Activated CD4-positive, alpha-beta T cell treated with anti-CD3 and anti-CD28 coated beads, Interleukin-2, amount 10 ng/mL, durations not matched to agents 24 days and 14 days (primary cell): ENCODE measurements at regions not wholly inside any gene's neighbourhood (a gene's known extent, or its start where the extent isn't known, plus 50 kb on each side); places are given as distances from the start of the nearest gene placed in this dataset.
"Not testable (repeated sequence)": the region's sequence is repeated elsewhere in the genome, so short reads cannot be mapped to it uniquely, and the experiment has no call there.

Experiments used
- DNase-seq: peaks from one replicate; pipeline ENCODE4 v3.0.0; 2022
- H3K27ac Mint-ChIP-seq: one replicate; pipeline ENCODE4 v1.8.0; 2022; ENCODE audit warnings: mild to moderate bottlenecking, mixed read lengths
- H3K27me3 Mint-ChIP-seq: one replicate; pipeline ENCODE4 v1.8.0; 2022; ENCODE audit warnings: mixed read lengths
- H3K36me3 Mint-ChIP-seq: one replicate; pipeline ENCODE4 v1.8.0; 2022; ENCODE audit warnings: low read depth, mild to moderate bottlenecking, mixed read lengths
- H3K4me1 Mint-ChIP-seq: one replicate; pipeline ENCODE4 v1.8.0; 2021; ENCODE audit warnings: mixed read lengths
- H3K4me3 Mint-ChIP-seq: one replicate; pipeline ENCODE4 v1.8.0; 2022; ENCODE audit warnings: mild to moderate bottlenecking, moderate library complexity, mixed read lengths
- H3K9me3 Mint-ChIP-seq: one replicate; pipeline ENCODE4 v1.8.0; 2021; ENCODE audit warnings: mixed read lengths
- intact Hi-C: fragments of 100-400 bp; cut with micrococcal nuclease; formaldehyde crosslinking; loops from one replicate; pipeline ENCODE4 v1.15.1; 2023

DNA sequence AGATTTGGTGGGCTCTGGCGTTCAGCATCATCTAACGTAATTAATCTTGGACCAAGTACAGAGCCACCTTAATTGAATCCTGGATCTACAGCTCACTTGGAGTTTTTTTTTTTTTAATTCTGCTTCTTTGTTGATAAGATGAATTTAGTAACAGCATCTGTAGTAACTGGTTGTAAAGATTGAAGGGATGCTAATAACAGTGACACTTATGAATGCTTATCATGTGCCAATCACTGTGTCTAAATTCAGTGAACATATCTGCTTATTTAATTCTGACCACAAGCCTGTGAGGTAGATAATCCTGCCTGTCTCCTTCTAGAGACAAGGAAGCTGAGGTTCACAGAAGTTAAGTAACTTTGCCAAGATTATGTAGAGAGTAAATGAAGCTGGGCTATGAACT, 408.0 kb downstream of the RWDD3 start:
- Mint-ChIP-seq H3K9me3 (peaks cover 13% of the 10 kb centered on the region), H3K27ac (no peak overlapping the region), H3K4me3 (no peak overlapping the region), H3K4me1 (no peaks in the 10 kb centered on the region), H3K27me3 (no peaks in the 10 kb centered on the region), H3K36me3 (no peaks in the 10 kb centered on the region)
- no peak for DNase-seq
- intact Hi-C loops: no loop called here

DNA sequence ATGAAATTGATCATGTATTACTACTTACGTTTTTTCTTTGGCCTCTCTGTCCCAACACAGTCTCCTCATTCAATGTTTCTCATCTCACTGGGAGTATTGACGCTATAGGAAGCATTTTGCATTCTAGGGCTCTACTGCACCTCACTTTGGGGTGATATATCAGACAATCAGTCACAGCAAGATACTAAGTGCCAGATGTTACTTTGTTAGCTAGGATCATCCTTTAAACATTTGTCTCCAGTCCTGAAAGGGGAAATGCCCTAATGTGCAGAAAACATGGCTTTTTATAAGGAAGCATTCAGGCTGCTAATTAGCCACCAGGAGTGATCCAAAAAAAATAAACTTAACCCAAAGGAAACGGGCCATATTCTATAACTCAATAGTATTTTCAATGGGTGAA, 409.1 kb downstream of the RWDD3 start:
- Mint-ChIP-seq H3K4me3 (no peak overlapping the region), H3K9me3 (peaks cover 13% of the 10 kb centered on the region), H3K27me3 (no peaks in the 10 kb centered on the region), H3K27ac (no peak overlapping the region), H3K4me1 (no peaks in the 10 kb centered on the region), H3K36me3 (no peaks in the 10 kb centered on the region)
- intact Hi-C loops: no loop called here
- no peak for DNase-seq

DNA sequence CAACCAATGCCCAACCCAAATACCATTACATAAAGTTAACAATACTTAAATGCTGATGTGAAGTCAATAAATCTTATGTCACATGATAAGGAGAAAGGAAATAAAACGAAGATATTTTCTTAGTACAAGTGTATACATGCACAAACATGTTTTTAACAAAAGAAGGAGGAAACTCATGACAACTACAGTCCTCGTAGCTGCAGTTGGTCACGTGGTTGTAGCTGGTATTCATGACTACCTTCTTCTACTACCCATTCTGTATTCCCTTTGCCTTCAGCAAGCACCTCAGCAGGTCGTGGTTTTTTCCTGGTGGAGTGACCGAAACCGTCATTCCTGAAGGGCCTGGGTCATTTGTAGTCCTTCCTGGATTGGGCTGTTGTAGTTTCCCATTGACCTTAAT, 411.1 kb downstream of the RWDD3 start:
- not testable (repeated sequence) for H3K27me3 Mint-ChIP-seq

DNA sequence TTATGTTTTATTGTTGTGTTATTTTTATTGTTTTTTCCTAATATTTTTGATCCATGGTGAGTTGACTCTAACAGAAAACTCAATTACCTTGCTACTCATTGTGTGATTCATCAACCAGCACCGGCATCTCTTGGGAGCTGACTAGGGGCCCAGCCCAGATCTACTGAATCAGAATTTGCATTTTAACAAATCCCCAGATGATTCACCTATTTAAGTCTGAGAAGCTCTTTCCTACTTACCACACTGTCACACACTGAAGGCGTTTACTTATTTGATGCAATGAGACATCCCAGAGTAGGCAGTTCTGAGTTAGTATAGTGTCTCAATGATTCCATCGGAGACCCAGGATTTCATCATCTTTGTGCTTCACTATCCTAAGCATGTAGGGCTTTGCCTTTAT, 416.6 kb downstream of the RWDD3 start:
- intact Hi-C loops: no loop called here
- Mint-ChIP-seq H3K36me3 (no peaks in the 10 kb centered on the region), H3K27ac (no peak overlapping the region), H3K4me3 (no peak overlapping the region), H3K27me3 (no peaks in the 10 kb centered on the region), H3K4me1 (no peaks in the 10 kb centered on the region), H3K9me3 (peaks cover under 1% of the 10 kb centered on the region)
- no peak for DNase-seq

More for the DNA sequence above, 411.1 kb downstream of the RWDD3 start:
- H3K27ac Mint-ChIP-seq, H3K4me1 Mint-ChIP-seq, H3K4me3 Mint-ChIP-seq, DNase-seq, intact Hi-C loops, H3K36me3 Mint-ChIP-seq: not testable (repeated sequence)
- H3K9me3 Mint-ChIP-seq: peaks cover 13% of the 10 kb centered on the region

- no peak for DNase-seq
- intact Hi-C loops: no loop called here
- Mint-ChIP-seq H3K4me3 (no peak overlapping the region), H3K36me3 (no peaks in the 10 kb centered on the region), H3K4me1 (no peaks in the 10 kb centered on the region), H3K27ac (no peak overlapping the region), H3K9me3 (no peaks in the 10 kb centered on the region), H3K27me3 (no peaks in the 10 kb centered on the region)
These were observed 418.5 kb downstream of the RWDD3 start for GRCh38 chr1:95652423-95652965.

DNA sequence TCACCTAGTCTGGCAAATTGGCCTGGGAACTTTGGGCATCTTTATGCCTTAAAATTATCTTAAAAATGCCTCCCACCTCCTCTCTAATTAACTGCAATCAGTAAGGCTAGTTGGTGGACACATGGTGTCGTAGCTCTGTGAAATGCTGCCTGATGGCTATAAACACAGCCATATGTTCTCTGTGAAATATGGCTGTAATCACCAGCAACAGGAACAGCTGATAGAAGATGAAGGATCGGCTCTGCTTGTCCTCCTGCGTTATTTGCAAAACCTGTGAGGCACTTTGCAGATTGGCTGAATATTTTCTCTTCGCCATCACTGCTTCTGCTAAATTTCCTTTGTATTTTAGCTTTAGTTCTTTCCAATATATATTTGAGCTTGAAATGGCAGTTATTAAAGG, 419.6 kb downstream of the RWDD3 start:
- no peak overlapping the region for H3K27ac Mint-ChIP-seq
- H3K27me3 Mint-ChIP-seq: no peaks in the 10 kb centered on the region
- H3K4me1 Mint-ChIP-seq: no peaks in the 10 kb centered on the region
- no peaks in the 10 kb centered on the region for H3K36me3 Mint-ChIP-seq
- DNase-seq: no peak
- intact Hi-C loops: no loop called here
- H3K4me3 Mint-ChIP-seq: no peak overlapping the region
- no peaks in the 10 kb centered on the region for H3K9me3 Mint-ChIP-seq

GRCh38 chr1:95655321-95656020, 421.5 kb downstream of the RWDD3 start:
- peaks cover under 1% of the 10 kb centered on the region for H3K9me3 Mint-ChIP-seq
- intact Hi-C loops: no loop called here
- no peaks in the 10 kb centered on the region for H3K4me1 Mint-ChIP-seq
- H3K36me3 Mint-ChIP-seq: no peaks in the 10 kb centered on the region
- no peaks in the 10 kb centered on the region for H3K27me3 Mint-ChIP-seq
- H3K4me3 Mint-ChIP-seq: no peak overlapping the region
- no peak for DNase-seq
- H3K27ac Mint-ChIP-seq: no peak overlapping the region

GRCh38 chr1:95657248-95657647, 423.2 kb downstream of the RWDD3 start:
- peaks cover 3% of the 10 kb centered on the region for H3K9me3 Mint-ChIP-seq
- no peaks in the 10 kb centered on the region for H3K27me3 Mint-ChIP-seq
- DNase-seq: no peak
- H3K4me3 Mint-ChIP-seq: no peak overlapping the region
- H3K4me1 Mint-ChIP-seq: no peaks in the 10 kb centered on the region
- H3K36me3 Mint-ChIP-seq: no peaks in the 10 kb centered on the region
- no peak overlapping the region for H3K27ac Mint-ChIP-seq
- intact Hi-C loops: no loop called here

DNA sequence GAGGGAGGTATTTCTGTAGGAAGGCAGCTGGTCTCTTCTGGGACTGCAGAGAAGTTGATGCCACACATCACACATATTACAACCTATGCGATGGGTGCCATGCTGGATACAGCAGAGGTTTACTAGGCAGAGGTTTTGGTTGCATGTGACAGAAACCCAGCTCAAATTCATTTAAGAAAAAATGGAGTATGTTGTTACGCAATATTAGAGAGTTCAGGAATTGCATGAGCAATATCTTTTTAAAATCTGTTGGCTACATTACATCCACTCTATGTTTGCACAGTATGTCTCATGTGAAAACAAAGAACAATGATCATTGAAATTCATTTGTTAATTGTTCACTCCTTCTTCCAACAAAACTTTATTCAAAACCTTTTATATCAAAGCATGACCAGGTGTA, 425.2 kb downstream of the RWDD3 start:
- Mint-ChIP-seq H3K4me1 (no peaks in the 10 kb centered on the region), H3K27ac (no peak overlapping the region), H3K9me3 (peaks cover 3% of the 10 kb centered on the region), H3K27me3 (no peaks in the 10 kb centered on the region), H3K4me3 (no peak overlapping the region), H3K36me3 (no peaks in the 10 kb centered on the region)
- DNase-seq: no peak
- intact Hi-C loops: no loop called here

DNA sequence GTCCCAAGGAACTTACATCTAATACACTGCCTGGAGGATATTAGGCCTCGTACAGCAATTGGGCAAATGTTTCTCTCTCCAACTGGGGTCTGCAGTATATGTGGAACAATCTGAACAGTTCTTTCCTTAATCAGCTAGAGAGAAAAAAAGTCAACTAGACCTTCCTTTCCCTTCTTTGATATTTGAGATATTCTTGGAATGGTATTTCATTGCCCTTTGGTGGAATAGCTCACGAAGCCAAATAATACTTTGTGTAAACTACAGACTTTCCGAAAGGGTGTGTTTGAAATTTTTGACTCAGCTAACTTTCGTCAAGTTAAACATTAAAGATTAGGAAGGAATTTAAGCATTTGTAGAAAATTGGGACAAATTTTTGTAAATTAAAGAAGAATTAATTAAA, 425.6 kb downstream of the RWDD3 start:
- H3K36me3 Mint-ChIP-seq: no peaks in the 10 kb centered on the region
- no peaks in the 10 kb centered on the region for H3K4me1 Mint-ChIP-seq
- H3K4me3 Mint-ChIP-seq: no peak overlapping the region
- H3K9me3 Mint-ChIP-seq: peaks cover 3% of the 10 kb centered on the region
- H3K27ac Mint-ChIP-seq: no peak overlapping the region
- intact Hi-C loops: no loop called here
- no peaks in the 10 kb centered on the region for H3K27me3 Mint-ChIP-seq
- DNase-seq: no peak

DNA sequence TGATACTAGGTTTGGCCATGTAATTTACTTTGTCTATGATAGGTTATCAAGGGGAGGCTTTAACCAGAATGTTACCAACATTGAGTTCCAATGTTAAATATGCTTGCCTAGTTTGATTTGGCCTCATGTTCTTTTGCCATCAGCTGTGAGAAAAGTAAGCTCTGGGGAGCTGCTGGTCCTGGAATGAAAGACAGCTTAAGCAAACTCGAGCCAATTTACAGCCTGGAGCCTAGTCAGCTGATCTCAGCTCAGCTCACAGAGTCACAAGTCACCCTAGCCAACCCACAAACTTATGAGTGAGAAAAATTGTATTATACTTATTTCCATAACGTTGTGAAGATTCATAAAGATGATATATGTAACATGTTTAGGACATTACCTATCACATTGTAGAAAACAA, 426.7 kb downstream of the RWDD3 start:
- no peak for DNase-seq
- Mint-ChIP-seq H3K9me3 (peaks cover 3% of the 10 kb centered on the region), H3K27me3 (no peaks in the 10 kb centered on the region), H3K27ac (no peak overlapping the region), H3K4me1 (no peaks in the 10 kb centered on the region), H3K36me3 (no peaks in the 10 kb centered on the region), H3K4me3 (no peak overlapping the region)
- intact Hi-C loops: no loop called here

- H3K4me1 Mint-ChIP-seq, H3K27ac Mint-ChIP-seq, DNase-seq, H3K4me3 Mint-ChIP-seq, H3K36me3 Mint-ChIP-seq, H3K27me3 Mint-ChIP-seq, intact Hi-C loops, H3K9me3 Mint-ChIP-seq: not testable (repeated sequence)
These were observed 429.5 kb downstream of the RWDD3 start for GRCh38 chr1:95663530-95663929.

DNA sequence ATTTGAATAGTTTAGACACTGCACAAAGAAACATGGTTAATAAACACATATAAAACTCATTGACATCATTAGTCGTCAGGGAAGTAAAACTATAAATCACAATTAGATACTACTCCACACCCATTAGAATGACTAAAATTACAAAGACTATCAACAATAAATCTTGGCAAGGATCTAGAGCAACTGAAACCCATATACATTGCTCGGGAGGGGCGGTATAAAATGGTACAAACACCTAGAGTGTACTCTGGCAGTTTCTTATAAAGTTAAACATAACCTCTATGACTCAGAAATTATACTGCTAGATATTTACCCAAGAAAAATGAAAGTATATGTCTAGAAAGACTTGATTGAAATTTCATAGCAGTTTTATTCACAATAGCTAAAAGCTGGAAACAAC, 434.2 kb downstream of the RWDD3 start:
- DNase-seq: no peak
- Mint-ChIP-seq H3K36me3 (no peaks in the 10 kb centered on the region), H3K27ac (no peak overlapping the region), H3K4me3 (no peak overlapping the region), H3K9me3 (no peaks in the 10 kb centered on the region), H3K27me3 (no peaks in the 10 kb centered on the region), H3K4me1 (no peaks in the 10 kb centered on the region)
- intact Hi-C loops: no loop called here

DNA sequence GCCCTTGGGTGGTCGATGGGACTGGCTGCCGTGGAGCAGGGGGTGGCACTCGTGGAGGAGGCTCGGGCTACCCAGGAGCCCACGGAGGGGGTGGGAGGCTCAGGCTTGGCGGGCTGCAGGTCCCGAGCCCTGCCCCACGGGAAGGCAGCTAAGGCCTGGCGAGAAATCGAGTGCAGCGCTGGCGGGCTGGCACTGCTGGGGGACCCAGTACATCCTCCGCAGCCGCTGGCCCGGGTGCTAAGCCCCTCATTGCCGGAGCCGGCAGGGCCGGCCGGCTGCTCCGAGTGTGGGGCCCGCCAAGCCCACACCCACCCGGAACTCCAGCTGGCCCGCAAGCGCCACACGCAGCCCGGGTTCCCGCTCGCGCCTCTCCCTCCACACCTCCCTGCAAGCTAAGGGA, 435.6 kb downstream of the RWDD3 start:
- H3K4me3 Mint-ChIP-seq, intact Hi-C loops, H3K9me3 Mint-ChIP-seq, H3K27me3 Mint-ChIP-seq, H3K36me3 Mint-ChIP-seq, H3K4me1 Mint-ChIP-seq, H3K27ac Mint-ChIP-seq, DNase-seq: not testable (repeated sequence)

- Mint-ChIP-seq H3K27ac (no peak overlapping the region), H3K4me1 (no peaks in the 10 kb centered on the region), H3K4me3 (no peak overlapping the region), H3K36me3 (no peaks in the 10 kb centered on the region), H3K9me3 (peaks cover 3% of the 10 kb centered on the region), H3K27me3 (no peaks in the 10 kb centered on the region)
- intact Hi-C loops: no loop called here
- DNase-seq: no peak
These were observed 437.1 kb downstream of the RWDD3 start for GRCh38 chr1:95671098-95671497.
